Neural progenitor cell (in vitro differentiated cells): ENCODE measurements at regions not wholly inside any gene's neighbourhood (a gene's known extent, or its start where the extent isn't known, plus 50 kb on each side); places are given as distances from the start of the nearest gene placed in this dataset.

Experiments
- CTCF ChIP-seq: fragments of 200-600 bp; sonication (generic); IDR thresholded peaks from 2 replicates; pipeline ENCODE4 v1.5.1; 2017; ENCODE audit warnings: antibody characterized with exemption, mild to moderate bottlenecking
- EZH2 ChIP-seq: fragments of 200-600 bp; sonication (generic); IDR thresholded peaks from 2 replicates; pipeline ENCODE4 v1.6.1; 2017; ENCODE audit warnings: antibody characterized with exemption, mild to moderate bottlenecking, moderate library complexity
- EZH2phosphoT487 ChIP-seq: fragments of 200-600 bp; sonication (generic); IDR thresholded peaks from 2 replicates; pipeline ENCODE4 v1.6.1; 2017; ENCODE audit warnings: antibody characterized with exemption

- no peak for TF ChIP-seq CTCF
- TF ChIP-seq EZH2phosphoT487 = no peak
- no peak for TF ChIP-seq EZH2
These were observed 970.4 kb downstream of the EPHA4 start for GRCh38 chr2:220601674-220602073.
